HL-60/S4 treated with phorbol 12-myristate 13-acetate at 8.2 ng/mL for 4 days and 3 days (cell line): ENCODE measurements at regions not wholly inside any gene's neighbourhood (a gene's known extent, or its start where the extent isn't known, plus 50 kb on each side); places are given as distances from the start of the nearest gene placed in this dataset.
"Not testable (repeated sequence)": the region's sequence is repeated elsewhere in the genome, so short reads cannot be mapped to it uniquely, and the experiment has no call there.

ENCODE experiments used
- in situ Hi-C: fragments of 300-500 bp; cut with MboI; formaldehyde crosslinking; loops from 2 replicates; pipeline ENCODE4 v1.15.0; 2022; ENCODE audit warnings: low sequenced_read_pairs

DNA sequence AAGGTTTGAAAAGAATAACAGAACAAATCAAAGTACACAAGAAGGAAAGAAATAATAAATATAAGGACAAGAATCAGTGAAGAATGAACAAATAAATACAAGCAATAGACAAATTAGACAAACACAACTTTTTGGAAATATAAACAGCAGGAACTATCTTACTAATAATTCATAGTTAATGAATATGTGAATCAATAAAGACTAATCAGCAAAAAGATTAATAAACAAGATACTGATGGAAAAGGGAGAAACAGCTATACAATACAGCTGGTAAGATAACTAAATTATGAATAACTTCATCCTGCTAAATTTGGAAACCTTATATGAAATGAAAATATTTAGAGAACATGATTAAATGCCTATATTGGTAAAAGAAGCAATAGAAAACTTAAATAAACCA, 193.6 kb upstream of the SPRED2 start:
- in situ Hi-C loops: no loop called here

DNA sequence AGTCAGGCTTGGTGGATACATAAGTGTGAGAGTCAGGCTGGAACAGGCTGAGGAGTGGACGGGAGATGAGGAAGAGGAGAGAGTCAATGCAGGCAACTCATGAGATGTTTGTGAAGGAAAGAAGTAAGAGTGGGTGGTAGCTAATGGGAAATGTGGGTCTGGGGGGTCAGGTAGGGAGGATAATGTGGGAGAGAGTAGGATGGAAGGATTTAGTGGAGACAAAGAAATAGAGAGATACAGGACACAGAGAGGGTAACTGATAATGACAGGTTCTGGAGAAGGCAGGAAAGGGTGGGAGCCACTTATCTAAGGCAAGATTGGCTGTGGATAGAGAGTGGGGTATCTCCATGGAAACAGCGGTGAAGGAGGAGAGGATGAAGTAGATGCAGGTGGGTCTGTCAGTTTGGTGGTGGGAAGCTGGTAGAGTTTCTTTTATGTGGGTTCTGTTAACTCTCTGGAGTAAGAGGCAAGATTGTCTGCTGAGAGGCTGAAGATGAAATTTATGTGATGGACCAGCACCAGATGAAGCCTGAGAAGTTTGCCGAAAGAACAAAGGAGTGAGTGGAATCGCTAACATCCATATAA, 190.6 kb upstream of the SPRED2 start:
- in situ Hi-C loops: no loop called here

DNA sequence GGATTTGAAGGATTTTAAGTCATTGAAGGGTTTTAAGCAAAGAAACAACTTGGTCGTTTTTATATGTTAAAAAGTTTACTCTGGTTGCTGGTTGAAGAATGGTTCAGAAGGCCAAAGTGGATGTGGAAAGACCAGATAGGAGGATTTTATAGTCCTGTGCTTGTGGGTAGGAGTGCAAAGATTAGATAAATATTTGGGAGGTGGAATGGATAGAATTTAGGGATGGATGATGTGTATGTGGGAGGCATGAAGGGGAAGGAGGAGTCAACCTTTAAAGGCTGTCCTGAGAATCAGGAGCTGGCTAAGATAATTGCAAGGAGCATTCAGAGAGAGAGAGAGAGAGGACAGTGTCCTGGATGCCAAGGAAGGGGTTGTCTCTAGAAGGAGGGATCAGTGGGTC, 190.1 kb upstream of the SPRED2 start:
- in situ Hi-C loops: no loop called here

DNA sequence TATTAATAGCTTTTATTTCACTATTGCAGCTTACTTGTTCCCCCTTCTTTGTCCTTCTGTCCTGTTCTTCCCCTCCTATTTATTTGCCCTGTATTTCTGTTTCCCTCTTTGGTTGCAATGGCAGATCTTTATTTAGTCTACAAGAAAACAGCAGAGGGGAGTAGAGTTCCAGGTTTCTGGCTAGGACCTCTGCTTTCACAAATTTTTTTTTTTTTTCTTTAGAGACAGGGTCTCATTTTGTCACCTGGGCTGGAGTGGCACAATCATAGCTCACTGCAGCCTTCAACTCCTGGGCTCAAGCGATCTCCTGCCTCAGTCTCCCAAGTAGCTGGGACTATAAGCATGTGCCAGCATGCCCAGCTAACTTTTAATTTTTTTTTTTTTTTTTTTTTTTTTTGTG, 188.1 kb upstream of the SPRED2 start:
- in situ Hi-C loops: no loop called here

DNA sequence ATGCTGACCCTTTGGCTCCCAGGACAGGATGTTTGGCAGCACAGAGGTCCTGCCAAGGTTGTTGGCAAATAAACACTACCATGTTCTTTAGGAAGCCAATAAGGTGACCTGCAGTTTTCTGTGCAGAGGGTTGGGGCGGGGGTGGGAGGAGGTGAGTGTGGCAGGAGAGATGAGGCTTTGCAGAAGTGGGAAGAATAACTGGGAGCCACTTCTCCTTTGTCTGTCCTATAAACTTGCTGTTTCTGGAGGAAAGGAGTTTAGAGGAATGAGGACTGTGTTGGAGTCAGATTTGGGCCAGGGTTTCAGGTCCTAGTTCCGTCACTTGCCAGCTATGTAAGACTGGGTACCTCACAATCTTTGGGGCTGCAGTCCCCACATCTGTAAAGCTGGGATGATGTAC, 187.6 kb upstream of the SPRED2 start:
- in situ Hi-C loops: no loop called here

DNA sequence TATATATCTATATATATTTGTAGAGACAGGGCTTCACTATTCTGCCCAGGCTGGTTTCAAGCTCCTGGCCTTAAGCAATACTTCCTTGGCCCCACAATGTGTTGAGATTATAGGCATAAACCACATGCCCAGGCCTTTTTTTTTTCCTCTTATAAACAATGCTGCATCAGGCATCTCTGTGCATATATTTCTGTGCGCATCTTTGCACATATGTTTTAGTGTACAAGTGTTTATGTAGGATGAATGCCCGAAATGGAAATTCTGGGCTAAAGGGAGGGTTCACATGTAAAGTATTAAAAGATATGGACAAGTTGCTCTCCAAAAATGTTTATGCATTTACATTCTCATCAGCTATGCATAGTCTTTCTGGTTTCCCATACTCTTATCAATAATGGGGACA, 183.2 kb upstream of the SPRED2 start:
- in situ Hi-C loops: no loop called here

DNA sequence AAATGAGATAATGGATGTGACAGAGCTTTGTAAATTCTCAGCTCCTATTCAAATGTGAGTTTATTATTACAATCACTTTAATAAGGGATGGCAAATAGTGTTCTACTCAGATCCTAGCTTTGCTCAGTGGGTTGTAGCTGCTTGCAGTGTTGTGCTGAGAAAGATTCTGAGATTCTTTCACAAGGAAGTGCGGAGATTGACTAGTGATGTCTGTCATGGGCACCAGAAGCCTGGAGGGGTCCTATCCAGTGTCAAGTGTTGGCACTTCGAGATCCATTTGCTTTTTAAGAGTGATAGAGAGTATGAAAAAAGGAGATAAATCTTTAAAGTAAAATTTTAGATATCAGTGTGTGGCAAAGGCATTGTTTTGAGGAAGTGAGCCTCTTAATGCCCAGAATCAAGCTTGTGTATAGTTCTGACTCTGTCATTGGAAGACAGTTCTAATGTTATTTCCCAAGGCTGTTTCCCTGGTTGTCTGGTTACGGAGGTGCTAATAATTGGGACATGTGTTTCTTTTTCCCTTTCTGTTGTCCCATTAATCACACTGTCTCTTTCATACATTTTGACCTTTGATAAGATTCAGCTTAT, 181.7 kb upstream of the SPRED2 start:
- in situ Hi-C loops: no loop called here

DNA sequence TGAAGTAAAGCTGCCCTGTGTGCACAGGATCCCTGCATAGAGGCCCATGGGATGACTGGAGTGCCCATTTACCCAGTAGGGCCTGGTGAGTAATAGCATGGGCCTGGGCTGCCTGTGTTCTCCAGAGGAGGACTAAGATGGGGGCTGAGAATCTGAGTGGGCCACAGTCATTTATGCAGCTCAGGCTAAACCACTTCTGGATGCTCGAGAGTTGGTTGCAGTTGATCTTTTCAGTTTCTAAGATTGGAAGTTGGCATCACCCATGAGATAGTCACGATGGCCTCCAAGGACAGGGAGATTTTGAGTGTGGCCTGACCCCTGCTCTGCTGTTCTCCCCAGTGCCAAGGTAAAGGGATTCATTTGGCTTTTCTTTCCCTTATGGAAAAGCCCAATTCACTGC, 179.1 kb upstream of the SPRED2 start:
- in situ Hi-C loops: no loop called here

DNA sequence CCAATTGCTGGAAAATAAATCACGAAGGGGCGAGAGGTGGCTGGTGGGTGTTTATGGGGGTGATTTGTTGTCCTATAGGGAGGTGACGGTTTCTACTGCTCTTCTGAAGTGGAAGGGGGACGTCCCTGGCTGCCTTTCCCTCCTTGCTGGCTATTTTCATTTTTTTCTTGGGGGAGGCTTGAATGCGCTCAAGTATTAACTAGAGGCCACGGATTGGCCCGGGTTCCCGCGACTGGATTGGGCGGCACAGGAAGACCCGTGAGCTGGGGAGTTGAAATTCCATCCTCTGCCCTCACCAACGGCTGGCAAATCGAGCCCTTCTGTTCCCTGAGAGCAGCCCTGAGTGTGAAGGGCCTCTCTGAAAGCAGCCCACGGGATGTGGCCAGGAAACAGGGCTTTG, 176.5 kb upstream of the SPRED2 start:
- in situ Hi-C loops: no loop called here

DNA sequence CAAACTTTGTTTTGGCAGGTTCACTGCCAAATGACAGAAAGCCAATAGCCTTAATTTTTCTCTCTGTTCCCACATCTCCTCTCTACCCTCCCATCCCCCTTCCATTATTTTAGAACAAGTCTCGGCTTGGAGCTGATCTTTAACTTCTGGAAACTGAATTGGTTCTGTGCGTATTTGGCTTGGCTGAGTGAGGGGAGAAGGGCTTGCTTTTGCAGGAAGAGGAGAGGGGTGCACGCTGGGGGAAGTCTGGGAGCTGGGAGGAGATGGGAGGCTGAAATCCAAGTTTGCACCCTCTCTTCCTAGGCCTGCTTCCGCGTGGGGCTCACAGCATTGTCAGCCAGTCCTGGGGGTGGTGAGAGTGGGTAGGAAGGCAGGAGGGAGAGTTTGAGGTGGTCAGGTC, 176.1 kb upstream of the SPRED2 start:
- in situ Hi-C loops: no loop called here

DNA sequence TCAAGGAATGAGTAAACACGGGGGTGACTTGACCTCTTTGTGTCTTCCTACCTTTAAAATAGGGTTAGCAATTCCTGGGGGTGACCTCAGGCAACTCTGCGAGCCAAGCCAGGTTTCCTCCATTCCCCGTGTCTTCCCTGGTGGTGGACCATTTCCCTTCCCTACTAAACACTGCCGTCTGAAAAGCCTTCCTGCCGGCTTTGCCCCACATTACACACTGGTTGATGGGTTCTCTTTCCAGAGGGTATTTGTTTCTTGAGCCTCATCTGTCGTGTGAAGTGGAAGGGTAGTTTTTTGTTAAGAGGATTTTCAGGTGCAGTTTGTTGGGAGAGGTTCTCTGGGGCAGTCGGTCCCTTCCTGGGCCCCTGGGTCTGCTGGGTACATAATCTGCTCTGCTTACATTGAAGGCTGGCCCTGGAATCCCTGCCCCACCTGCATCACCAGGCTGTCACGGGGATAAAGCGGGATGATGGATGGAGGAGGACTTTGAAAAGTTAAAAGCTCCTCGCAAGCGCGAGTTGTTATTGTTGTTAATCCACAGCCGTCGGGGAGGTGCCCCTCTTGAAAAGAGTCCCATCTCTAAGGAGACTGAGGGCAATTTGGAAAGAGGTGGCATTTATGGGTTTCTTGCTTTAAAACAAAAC, 175.4 kb upstream of the SPRED2 start:
- in situ Hi-C loops: no loop called here

DNA sequence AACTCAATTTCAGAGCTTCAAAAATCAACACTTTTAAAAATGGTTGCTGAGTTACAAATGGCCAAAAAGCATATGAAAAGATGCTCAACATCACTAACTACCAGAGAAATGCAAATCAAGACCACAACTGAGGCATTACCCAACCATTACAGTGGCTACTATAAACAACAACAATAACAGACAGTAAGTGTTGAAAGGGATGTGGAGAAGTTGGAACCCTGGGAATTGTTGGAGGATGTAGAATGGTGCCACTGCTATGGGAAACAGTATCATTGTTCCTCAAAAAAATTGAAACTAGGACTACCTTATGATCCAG, 173.3 kb upstream of the SPRED2 start:
- in situ Hi-C loops: no loop called here

DNA sequence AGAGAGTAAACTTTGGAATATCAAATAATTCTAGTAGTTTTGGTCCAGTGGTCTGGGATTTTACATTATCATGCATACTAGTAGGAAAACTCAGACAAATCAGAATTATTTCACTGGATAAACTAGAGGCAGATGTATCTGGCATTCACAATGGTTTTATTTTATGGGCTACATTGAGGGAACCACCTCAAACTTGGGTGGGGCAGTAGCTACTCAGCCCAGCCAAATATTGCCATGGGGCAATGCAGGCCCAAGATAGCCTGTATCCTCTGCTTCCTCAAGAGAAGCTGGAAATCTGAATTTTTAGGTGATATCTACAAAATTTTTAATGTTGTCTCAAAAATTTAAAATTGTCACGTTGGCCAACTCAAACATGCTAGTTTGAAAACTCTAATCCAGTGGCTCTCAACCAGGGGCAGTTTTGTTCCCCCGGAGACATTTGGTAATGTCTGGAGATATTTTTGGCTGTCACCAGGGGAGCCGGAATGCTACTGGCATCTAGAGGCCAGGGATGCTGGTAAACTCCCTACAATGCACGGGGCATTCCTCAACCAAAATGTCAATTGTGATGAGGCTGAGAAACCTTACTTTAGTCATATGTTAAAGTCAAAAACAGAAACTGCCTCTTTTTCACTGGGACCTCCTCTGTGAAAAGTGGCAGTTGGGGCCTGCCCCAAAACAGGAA, 172.8 kb upstream of the SPRED2 start:
- in situ Hi-C loops: no loop called here

DNA sequence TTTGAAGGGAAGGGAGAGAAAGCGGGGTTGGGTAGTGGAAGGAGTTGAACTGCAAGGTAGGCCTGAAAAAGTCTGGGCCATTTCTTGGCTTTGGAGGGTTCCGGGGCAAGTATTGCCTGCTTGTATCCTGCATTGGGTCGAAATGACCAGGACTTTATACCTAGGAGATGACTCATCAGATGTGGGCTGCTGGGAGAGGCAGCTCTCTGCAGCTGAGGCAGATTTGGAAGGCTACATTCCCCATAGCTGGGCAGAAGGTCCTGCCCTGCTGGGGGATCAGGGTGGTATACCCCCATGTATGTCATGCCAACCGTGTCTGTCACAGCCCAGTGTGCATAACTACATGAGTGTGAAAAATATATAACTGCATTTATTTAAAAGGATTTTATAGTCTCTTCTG, 171.8 kb upstream of the SPRED2 start:
- in situ Hi-C loops: no loop called here

DNA sequence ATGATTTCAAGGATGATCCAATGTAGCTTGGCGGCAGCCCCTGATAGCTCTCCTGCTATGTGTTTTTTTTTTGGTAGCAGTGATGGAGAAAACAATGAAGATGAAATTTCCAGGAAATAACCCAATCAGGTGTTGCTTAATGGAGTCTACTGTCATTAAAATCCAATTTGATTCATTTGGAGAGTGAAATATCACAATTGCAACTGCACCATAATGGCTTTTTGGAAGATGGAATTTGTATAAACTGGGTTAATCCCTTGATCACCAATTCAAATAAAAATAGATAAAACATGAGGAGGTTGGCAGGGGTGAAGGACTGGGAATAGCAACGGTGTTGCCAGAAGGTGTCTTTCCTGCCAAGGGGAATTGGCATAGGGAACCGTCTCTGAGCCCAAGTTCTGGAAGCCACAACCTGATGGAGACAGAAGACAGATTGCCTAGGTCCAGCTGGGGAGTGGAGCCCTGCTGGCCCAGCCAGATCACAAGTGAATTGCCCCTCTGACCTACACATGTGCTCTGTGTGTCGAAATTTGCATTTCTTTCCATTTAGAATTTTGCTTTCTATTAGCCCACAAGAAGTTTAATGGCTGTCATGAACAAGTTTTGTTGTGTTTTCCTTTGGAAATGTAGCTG, 170.3 kb upstream of the SPRED2 start:
- in situ Hi-C loops: no loop called here

DNA sequence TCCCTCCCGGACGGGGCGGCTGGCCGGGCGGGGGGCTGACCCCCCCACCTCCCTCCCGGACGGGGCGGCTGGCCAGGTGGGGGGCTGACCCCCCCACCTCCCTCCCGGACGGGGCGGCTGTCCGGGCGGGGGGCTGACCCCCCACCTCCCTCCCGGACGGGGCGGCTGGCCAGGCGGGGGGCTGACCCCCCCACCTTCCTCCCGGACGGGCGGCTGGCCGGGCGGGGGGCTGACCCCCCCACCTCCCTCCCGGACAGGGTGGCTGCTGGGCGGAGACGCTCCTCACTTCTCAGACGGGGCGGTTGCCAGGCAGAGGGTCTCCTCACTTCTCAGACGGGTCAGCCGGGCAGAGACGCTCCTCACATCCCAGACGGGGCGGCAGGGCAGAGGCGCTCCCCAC, 168.5 kb upstream of the SPRED2 start:
- in situ Hi-C loops: not testable (repeated sequence)

DNA sequence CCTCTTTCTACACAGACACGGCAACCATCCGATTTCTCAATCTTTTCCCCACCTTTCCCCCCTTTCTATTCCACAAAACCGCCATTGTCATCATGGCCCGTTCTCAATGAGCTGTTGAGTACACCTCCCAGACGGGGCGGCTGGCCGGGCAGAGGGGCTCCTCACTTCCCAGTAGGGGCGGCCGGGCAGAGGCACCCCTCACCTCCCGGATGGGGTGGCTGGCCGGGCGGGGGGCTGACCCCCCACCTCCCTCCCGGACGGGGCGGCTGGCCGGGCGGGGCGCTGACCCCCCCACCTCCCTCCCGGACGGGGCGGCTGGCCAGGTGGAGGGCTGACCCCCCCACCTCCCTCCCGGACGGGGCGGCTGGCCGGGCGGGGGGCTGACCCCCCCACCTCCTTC, 168.0 kb upstream of the SPRED2 start:
- in situ Hi-C loops: not testable (repeated sequence)

DNA sequence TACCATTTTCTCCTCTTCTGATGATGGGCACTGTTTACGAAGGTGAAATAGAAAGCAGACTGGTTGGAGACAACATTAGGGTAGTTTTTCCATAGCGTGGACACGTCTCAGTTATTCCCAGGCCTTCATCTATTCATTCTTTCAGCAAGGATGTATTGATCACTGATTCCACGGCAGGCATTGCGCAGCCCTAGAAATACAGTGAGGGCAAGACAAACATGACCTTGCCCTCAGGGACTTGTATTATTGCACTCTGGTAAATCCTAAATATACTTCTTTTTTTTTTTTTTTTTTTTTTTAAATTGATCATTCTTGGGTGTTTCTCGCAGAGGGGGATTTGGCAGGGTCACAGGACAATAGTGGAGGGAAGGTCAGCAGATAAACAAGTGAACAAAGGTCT, 167.3 kb upstream of the SPRED2 start:
- in situ Hi-C loops: no loop called here

DNA sequence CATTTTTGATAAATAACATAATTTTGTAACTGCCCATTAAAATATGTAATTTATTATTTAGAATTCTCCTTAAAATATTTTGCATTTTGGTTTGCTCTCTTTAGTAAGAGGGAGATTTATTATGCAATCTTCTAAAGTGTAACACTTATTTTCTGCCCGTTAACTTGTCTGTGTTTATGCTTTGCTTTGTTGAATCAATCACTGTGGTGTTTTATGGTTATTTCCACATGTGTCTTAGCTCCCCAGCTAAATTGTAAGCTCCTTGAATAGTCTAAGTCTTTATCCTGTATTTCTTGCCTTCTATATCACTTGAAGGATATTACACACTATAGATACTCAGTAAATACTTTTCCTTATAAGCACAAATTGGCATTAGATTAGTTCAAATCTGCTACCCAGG, 166.6 kb upstream of the SPRED2 start:
- in situ Hi-C loops: no loop called here

DNA sequence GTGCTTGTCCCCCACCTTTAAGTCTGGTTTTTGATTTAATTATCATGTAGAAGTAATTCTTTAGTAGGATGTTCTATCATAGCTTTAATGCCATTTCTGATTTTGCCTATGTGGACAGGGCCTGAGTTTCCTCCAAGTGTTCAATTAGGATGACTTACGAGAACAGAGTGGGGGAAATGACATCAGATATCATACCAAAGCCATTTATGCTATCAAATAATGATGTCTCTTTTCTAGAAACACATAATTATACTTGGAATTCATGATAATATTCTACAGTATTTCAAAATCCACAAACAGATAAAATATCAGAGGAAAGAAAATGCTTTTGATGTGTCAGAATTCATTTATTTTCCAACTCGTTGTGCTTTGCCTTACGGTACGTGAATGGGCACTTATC, 165.9 kb upstream of the SPRED2 start:
- in situ Hi-C loops: no loop called here

DNA sequence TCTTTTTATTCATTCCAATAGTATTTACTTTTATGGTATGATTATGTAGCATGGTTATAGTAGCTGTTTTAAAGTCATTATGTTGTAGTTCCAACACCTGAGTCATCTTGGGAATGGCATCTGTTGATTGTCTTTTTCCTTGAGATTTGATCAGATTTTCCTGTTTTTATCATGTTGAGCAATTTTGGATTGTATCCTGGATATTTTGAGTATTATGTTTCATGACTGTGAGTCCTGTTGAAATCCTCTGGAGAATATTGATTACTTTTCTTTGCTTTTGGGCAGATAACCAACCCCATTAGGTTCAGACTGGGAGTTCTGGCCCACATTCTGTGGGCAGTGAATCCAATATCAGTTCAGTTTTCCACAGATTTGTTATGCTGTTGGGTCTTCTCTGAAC, 163.2 kb upstream of the SPRED2 start:
- in situ Hi-C loops: no loop called here

DNA sequence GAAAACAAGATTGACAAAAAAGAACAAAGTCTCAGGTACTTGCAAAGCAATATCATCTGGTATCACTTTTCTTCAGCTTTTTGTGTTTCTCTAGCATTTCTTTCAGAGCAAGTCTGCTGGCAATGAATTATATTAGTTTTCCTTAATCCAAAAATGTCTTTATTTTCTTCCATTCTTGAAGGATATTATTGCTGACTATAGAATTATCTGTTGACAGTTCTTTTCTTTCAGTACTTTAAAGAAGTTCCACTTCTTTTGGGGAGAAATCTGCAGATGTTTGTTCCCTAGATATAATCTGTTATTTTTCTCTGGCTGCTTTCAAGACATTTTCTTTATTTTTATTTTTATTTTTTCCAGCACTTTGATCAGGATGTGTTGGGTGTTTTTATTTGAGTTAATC, 161.8 kb upstream of the SPRED2 start:
- in situ Hi-C loops: no loop called here
